ENCODE measurements at regions not wholly inside any gene's neighbourhood (a gene's known extent, or its start where the extent isn't known, plus 50 kb on each side); places are given as distances from the start of the nearest gene placed in this dataset.

GRCh38 chr1:234965111-234965510, 163.5 kb downstream of the TOMM20 start:
- CTCF ChIA-PET = no interaction called here
- no peak overlapping the region for H3K4me2 ChIP-seq (ENCODE audit: low read length)
- H3K4me1 ChIP-seq (ENCODE audit: control insufficient read depth in 1 of 2, insufficient read depth in 2 of 2, low read length in 2 of 2) = peaks cover 0 to 5% of the 10 kb centered on the region in 2 experiments; a peak in 2 of 4 replicates

DNA sequence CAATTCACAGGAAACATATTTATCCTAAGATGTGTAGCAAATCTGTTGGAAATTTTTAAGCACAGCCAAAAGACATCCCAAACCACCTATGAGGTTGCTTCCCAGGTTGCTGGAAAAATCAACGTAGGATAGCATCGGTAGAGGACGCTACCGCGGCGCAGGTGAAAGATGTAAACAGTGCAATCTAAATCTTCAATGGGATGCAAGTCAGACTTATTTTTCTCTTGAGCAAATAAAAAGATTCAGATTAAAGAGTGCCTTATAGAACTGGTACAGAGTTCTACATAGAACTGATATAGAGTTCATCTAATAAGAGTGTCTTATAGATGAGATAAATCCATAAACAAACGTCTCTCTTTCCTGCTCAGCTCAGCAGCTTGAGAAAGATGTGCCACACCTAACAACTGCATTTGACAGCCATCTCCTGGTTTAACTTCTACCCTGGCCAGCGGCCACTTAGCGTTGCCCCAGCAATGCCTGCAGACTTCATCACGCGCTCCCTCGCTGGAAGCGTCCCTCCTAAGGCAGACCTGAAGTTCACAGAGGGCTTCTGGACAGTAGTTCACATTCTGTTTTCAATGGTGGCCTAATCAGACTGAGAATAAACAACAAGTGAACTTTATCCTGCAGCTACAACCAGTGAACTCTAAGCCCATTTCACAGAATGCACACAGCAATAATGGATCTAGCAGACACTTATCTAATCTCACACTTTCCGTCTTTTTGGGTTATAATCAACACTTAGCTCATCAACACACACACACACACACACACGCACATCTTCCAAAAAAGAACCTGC, 164.5 kb downstream of the TOMM20 start:
- RAD21 ChIA-PET (ENCODE audit: low non-redundant PET in 1 of 2, low total read pairs in 2 of 2, uncharacterized antibody in 2 of 2, unreplicated experiment in 2 of 2) = no interaction called here
- CTCF ChIA-PET = no interaction called here
- H3K79me2 ChIP-seq (ENCODE audit: insufficient read depth, low read length) = no peaks in the 10 kb centered on the region
- H3K4me2 ChIP-seq (ENCODE audit: low read length) = no peak overlapping the region
- no peaks in the 10 kb centered on the region for H3K36me3 ChIP-seq (ENCODE audit: control insufficient read depth in 1 of 2, insufficient read depth in 2 of 2, low read length in 2 of 2)
- H3K9me2 ChIP-seq (ENCODE audit: insufficient read depth) = no peaks in the 10 kb centered on the region
- H2AFZ ChIP-seq (ENCODE audit: low read depth, low read length, poor library complexity, severe bottlenecking) = no peak overlapping the region
- peaks cover 0 to 5% of the 10 kb centered on the region in 2 experiments; a peak in 2 of 4 replicates for H3K4me1 ChIP-seq (ENCODE audit: control insufficient read depth in 1 of 2, insufficient read depth in 2 of 2, low read length in 2 of 2)
- POLR2A ChIA-PET = no interaction called here
- no peak overlapping the region for H3K4me3 ChIP-seq (replicated peaks in 1 of 2; ENCODE audit: low read depth in 1 of 2, low read length in 2 of 2)
- intact Hi-C loops (cut with micrococcal nuclease) = no loop called here
- DNase-seq (ENCODE audit: low read depth, low spot score) (no peak), ATAC-seq (no peak)
- H3K9ac ChIP-seq (ENCODE audit: low read length) = no peak overlapping the region
- no TSS peak for BruUV-seq (replicated peaks)
- no peak overlapping the region for H3K27ac ChIP-seq (ENCODE audit: low read depth, low read length)
- no peaks in the 10 kb centered on the region; the same call in 1 of the 2 replicates for H3K27me3 ChIP-seq (ENCODE audit: insufficient read depth, low read length)
- no peaks in the 10 kb centered on the region for H3K9me3 ChIP-seq (ENCODE audit: control insufficient read depth in 1 of 2, insufficient read depth in 1 of 2, low read depth in 1 of 2, low read length in 2 of 2)
- H4K20me1 ChIP-seq (ENCODE audit: insufficient read depth) = no peaks in the 10 kb centered on the region
- TF ChIP-seq ELF1 (IDR thresholded peaks at IDR 0.05; ENCODE audit: borderline replicate concordance, low read depth) (no peak), POLR2A (IDR thresholded peaks at IDR 0.05; ENCODE audit: borderline replicate concordance, extremely low read depth, insufficient read depth, insufficient read length) (no peak), EZH2phosphoT487 (IDR thresholded peaks at IDR 0.05; ENCODE audit: borderline replicate concordance) (no peak), TCF7L2 (IDR thresholded peaks at IDR 0.05; ENCODE audit: borderline replicate concordance, extremely low read depth, insufficient read depth, insufficient read length) (no peak), EGR1 (IDR thresholded peaks at IDR 0.05; ENCODE audit: low read depth) (no peak), FOSL1 (IDR thresholded peaks at IDR 0.05; ENCODE audit: low read depth) (no peak)
- TF ChIP-seq, protein P1, sequence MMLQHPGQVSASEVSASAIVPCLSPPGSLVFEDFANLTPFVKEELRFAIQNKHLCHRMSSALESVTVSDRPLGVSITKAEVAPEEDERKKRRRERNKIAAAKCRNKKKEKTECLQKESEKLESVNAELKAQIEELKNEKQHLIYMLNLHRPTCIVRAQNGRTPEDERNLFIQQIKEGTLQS (IDR thresholded peaks at IDR 0.05) = no peak
- TF ChIP-seq, protein P2, sequence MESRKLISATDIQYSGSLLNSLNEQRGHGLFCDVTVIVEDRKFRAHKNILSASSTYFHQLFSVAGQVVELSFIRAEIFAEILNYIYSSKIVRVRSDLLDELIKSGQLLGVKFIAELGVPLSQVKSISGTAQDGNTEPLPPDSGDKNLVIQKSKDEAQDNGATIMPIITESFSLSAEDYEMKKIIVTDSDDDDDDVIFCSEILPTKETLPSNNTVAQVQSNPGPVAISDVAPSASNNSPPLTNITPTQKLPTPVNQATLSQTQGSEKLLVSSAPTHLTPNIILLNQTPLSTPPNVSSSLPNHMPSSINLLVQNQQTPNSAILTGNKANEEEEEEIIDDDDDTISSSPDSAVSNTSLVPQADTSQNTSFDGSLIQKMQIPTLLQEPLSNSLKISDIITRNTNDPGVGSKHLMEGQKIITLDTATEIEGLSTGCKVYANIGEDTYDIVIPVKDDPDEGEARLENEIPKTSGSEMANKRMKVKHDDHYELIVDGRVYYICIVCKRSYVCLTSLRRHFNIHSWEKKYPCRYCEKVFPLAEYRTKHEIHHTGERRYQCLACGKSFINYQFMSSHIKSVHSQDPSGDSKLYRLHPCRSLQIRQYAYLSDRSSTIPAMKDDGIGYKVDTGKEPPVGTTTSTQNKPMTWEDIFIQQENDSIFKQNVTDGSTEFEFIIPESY (IDR thresholded peaks at IDR 0.05; ENCODE audit: extremely low read depth, insufficient replicate concordance, low read length) = no peak

More at GRCh38 chr1:234965111-234965510, 163.5 kb downstream of the TOMM20 start:
- DNase-seq (ENCODE audit: low read depth, low spot score) (no peak), ATAC-seq (no peak)
- no peaks in the 10 kb centered on the region for H4K20me1 ChIP-seq (ENCODE audit: insufficient read depth)
- H3K9me2 ChIP-seq (ENCODE audit: insufficient read depth) = no peaks in the 10 kb centered on the region
- H3K36me3 ChIP-seq (ENCODE audit: control insufficient read depth in 1 of 2, insufficient read depth in 2 of 2, low read length in 2 of 2) = no peaks in the 10 kb centered on the region
- H3K4me3 ChIP-seq (replicated peaks in 1 of 2; ENCODE audit: low read depth in 1 of 2, low read length in 2 of 2) = no peak overlapping the region
- POLR2A ChIA-PET = no interaction called here
- no peaks in the 10 kb centered on the region for H3K9me3 ChIP-seq (ENCODE audit: control insufficient read depth in 1 of 2, insufficient read depth in 1 of 2, low read depth in 1 of 2, low read length in 2 of 2)
- no peak overlapping the region for H2AFZ ChIP-seq (ENCODE audit: low read depth, low read length, poor library complexity, severe bottlenecking)
- H3K9ac ChIP-seq (ENCODE audit: low read length) = no peak overlapping the region
- RAD21 ChIA-PET (ENCODE audit: low non-redundant PET in 1 of 2, low total read pairs in 2 of 2, uncharacterized antibody in 2 of 2, unreplicated experiment in 2 of 2) = no interaction called here
- TF ChIP-seq ZFX (IDR thresholded peaks at IDR 0.05) (no peak; the same call in 1 of the 2 replicates), CEBPB (IDR thresholded peaks at IDR 0.05; ENCODE audit: low read depth) (0 out of 2 replicates have a peak, but pooled peaks have one; percentile 3), CBX3 (IDR thresholded peaks at IDR 0.05; ENCODE audit: low read depth) (no peak), POLR2AphosphoS5 (IDR thresholded peaks at IDR 0.05; ENCODE audit: low read depth, low read length) (no peak), EGR1 (IDR thresholded peaks at IDR 0.05; ENCODE audit: low read depth) (no peak), ELF1 (IDR thresholded peaks at IDR 0.05; ENCODE audit: borderline replicate concordance, low read depth) (no peak)
- TF ChIP-seq, protein P1 (IDR thresholded peaks at IDR 0.05) = no peak
- TF ChIP-seq, protein P3, sequence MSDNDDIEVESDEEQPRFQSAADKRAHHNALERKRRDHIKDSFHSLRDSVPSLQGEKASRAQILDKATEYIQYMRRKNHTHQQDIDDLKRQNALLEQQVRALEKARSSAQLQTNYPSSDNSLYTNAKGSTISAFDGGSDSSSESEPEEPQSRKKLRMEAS (IDR thresholded peaks at IDR 0.05) = no peak
- BruUV-seq (replicated peaks) = no TSS peak
- no peaks in the 10 kb centered on the region for H3K79me2 ChIP-seq (ENCODE audit: insufficient read depth, low read length)
- no peak overlapping the region for H3K27ac ChIP-seq (ENCODE audit: low read depth, low read length)
- H3K27me3 ChIP-seq (ENCODE audit: insufficient read depth, low read length) = no peaks in the 10 kb centered on the region
- intact Hi-C loops (cut with micrococcal nuclease) = no loop called here
